Heart right ventricle (tissue), 16 donors: ENCODE measurements at regions not wholly inside any gene's neighbourhood (a gene's known extent, or its start where the extent isn't known, plus 50 kb on each side); places are given as distances from the start of the nearest gene placed in this dataset.
"Not testable (repeated sequence)": the region's sequence is repeated elsewhere in the genome, so short reads cannot be mapped to it uniquely, and the experiment has no call there.

Experiments
- ATAC-seq, 8 donors: fragments of 200-7000 bp; cut with Tn5 transposase; one replicate each; pipeline ENCODE4 v1.9.1; 2020; ENCODE audit warnings: mild to moderate bottlenecking in 8 of 8, moderate library complexity in 8 of 8, moderate number of reproducible peaks in 1 of 8
- DNase-seq, 2 donors: peaks; one replicate each; pipeline ENCODE4 v3.0.0-alpha.2; 2020
- H3K27ac ChIP-seq, 10 donors: fragments of 200-600 bp; sonication (generic) in 2 of 10; one replicate each; pipeline versions ENCODE4 v1.5.0 to v1.8.0; 2020 to 2022; ENCODE audit warnings: mild to moderate bottlenecking in 3 of 10
- H3K27me3 ChIP-seq, 7 donors: fragments of 200-600 bp; one replicate each; pipeline ENCODE4 v1.8.0; 2021 to 2022; ENCODE audit warnings: mild to moderate bottlenecking in 2 of 7
- H3K36me3 ChIP-seq, 9 donors: fragments of 200-600 bp; sonication (generic) in 1 of 9; one replicate each; pipeline versions ENCODE4 v1.5.0 to v1.8.0; 2020 to 2022; ENCODE audit warnings: mild to moderate bottlenecking in 2 of 9
- H3K4me1 ChIP-seq, 9 donors: fragments of 200-600 bp; sonication (generic) in 1 of 9; one replicate each; pipeline versions ENCODE4 v1.5.0 to v1.8.0; 2020 to 2022; ENCODE audit warnings: mild to moderate bottlenecking in 4 of 9
- H3K4me3 ChIP-seq, 10 donors: fragments of 200-600 bp; sonication (generic) in 2 of 10; one replicate each; pipeline versions ENCODE4 v1.5.0 to v1.8.0; 2020 to 2022; ENCODE audit warnings: mild to moderate bottlenecking in 7 of 10, moderate library complexity in 2 of 10
- H3K9me3 ChIP-seq, 11 donors: fragments of 200-600 bp in 10 of 11; sonication (generic) in 2 of 11; one replicate each; pipeline versions ENCODE4 v1.5.0 to v1.8.0; 2013 to 2022; ENCODE audit warnings: mild to moderate bottlenecking in 2 of 11, control low read depth in 1 of 11, moderate library complexity in 1 of 11
- WGBS, 2 donors: extraction: QIAGEN DNeasy Blood & Tissue Kit; methylation state at CpG; one replicate each; pipeline ENCODE4 v1.1.7; 2013; ENCODE audit warnings: inconsistent platforms in 1 of 2; 5-methylcytosine and 5-hydroxymethylcytosine counted together
- intact Hi-C, 10 donors: fragments of 100-400 bp; cut with DNase I; formaldehyde crosslinking; loops; one replicate each; pipeline versions ENCODE4 v1.11.1 to v1.14.2; 2022
- TF ChIP-seq, protein P1 (sequence below), 9 donors: fragments of 200-600 bp; sonication (generic) in 2 of 9; IDR thresholded peaks; one replicate each; pipeline versions ENCODE4 v1.5.0 to v1.8.0; 2021 to 2022; ENCODE audit warnings: antibody characterized with exemption in 9 of 9, mild to moderate bottlenecking in 5 of 9, moderate library complexity in 1 of 9
- donor health status: Arrhythmogenic right ventricular cardiomyopathy.
- donor health status: ischemic (EF 13 %, LVEDD 7.1; RV severe dilation, severe dysfunction).
- donor health status: healthy with polysubstance abuse.
- donor health status: DM: no; HTN: yes; CAD: no.
- donor health status: DM: no; HTN: no; CAD: no.
- donor health status: ischemic (EF 25% LVEDD 6.9; RV normal size, moderate dysfunction).
- donor health status: ischemic (EF 25% LVEDD 5.7; RV mildly dilated, moderate dysfunction).
- donor health status: healthy.
- donor health status: DM: yes; HTN: yes; CAD: no.
- donor health status: Ischemic cardiomyopathy.
- donor health status: ischemic (EF 35%, LVEDD 5.7; RV mildly dilated, moderate dysfunction).
- donor health status: nonischemic (EF 11% LVEDD 7.7; RV severe dilation, severe dysfunction).
- donor health status: DM: yes; HTN: yes; CAD: no.
- donor health status: PGD.
- donor health status: ischemic (EF 29% LVEDD 5.4; RV normal size, mild dysfunction).
- donor health status: nonischemic (EF 23%, LVEDD 6.1; RV moderate dilation, normal function).

DNA sequence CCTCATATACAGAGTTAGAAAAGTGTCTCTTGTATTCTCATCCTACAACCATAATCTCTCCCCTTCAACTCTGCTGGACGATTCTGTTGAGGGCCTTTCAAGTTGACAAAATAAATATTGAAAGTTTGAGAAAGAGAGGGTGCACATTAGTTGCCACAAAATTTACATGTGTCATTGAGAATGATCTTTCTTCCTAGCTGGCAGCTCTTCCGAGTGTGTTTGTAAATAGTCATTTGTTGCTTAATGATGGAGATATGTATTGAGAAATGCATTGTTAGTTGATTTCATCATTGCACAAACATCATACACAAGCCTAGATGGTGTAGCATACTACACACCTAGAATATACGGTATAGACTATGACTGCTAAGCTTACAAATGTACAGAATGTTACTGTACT, 632.8 kb upstream of the AMOT start:
- TF ChIP-seq, protein P1, sequence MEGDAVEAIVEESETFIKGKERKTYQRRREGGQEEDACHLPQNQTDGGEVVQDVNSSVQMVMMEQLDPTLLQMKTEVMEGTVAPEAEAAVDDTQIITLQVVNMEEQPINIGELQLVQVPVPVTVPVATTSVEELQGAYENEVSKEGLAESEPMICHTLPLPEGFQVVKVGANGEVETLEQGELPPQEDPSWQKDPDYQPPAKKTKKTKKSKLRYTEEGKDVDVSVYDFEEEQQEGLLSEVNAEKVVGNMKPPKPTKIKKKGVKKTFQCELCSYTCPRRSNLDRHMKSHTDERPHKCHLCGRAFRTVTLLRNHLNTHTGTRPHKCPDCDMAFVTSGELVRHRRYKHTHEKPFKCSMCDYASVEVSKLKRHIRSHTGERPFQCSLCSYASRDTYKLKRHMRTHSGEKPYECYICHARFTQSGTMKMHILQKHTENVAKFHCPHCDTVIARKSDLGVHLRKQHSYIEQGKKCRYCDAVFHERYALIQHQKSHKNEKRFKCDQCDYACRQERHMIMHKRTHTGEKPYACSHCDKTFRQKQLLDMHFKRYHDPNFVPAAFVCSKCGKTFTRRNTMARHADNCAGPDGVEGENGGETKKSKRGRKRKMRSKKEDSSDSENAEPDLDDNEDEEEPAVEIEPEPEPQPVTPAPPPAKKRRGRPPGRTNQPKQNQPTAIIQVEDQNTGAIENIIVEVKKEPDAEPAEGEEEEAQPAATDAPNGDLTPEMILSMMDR (IDR thresholded peaks at IDR 0.05) = no peak
- DNase-seq (no peak), ATAC-seq (no peak)
- 73 to 85% methylated on average over 3 of the region's 3 CpGs for WGBS, 2 donors
- Histone ChIP-seq H3K27me3 (peaks cover 0 to 17% (median 0%) of the 10 kb centered on the region in 7 donors), H3K4me3 (no peak overlapping the region), H3K9me3 (peaks cover 0 to 7% (median 0%) of the 10 kb centered on the region in 11 donors), H3K4me1 (no peaks in the 10 kb centered on the region), H3K27ac (no peak overlapping the region), H3K36me3 (no peaks in the 10 kb centered on the region)
- intact Hi-C loops = no loop called here

DNA sequence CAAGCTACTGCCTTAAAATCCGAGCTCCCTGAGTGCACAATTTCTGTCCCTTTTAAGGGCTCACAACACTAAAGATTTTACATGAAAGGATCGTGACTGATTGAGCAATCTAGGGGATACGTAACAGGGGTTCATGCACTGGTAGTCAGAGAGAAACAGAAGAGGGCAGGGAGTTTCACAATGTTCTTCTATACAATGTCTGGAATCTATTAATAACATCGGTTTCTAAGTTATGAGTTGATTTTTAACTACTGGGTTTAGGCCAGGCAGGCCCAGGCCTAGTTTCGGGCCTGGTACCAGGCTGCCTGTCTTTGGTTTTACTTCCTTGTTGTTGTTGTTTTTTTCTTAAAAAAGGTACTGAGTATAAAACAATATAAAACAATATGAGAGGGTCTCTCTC, 632.4 kb upstream of the AMOT start:
- peaks cover 0 to 14% (median 0%) of the 10 kb centered on the region in 7 donors for H3K27me3 ChIP-seq
- DNase-seq, ATAC-seq, H3K36me3 ChIP-seq, H3K9me3 ChIP-seq, intact Hi-C loops, H3K4me1 ChIP-seq, H3K4me3 ChIP-seq, H3K27ac ChIP-seq: not testable (repeated sequence)
- WGBS, 2 donors = 73 to 74% methylated on average over 5 of the region's 5 CpGs

DNA sequence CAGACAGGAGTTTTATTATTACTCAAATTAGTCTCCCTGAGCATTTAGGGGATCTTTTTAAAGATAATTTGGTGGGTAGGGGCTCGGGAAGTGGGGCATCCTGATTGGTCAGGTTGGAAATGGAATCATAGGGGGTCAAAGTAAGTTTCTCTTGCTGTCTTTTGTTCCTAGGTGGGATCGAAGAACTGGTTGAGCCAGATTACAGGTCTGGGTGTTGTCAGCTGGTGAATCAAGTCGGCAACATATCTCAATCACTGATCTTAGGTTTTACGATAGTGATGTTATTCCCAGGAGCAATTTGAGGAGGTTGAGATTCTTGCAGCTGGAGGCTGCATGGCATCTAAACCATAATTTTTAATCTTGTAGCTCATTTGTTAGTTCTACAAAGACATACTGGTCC, 629.5 kb upstream of the AMOT start:
- DNase-seq (no peak), ATAC-seq (no peak)
- Histone ChIP-seq H3K27me3 (peaks cover 0 to 19% (median 0%) of the 10 kb centered on the region in 7 donors), H3K4me3 (no peak overlapping the region), H3K36me3 (no peaks in the 10 kb centered on the region), H3K9me3 (no peaks in the 10 kb centered on the region), H3K27ac (no peak overlapping the region), H3K4me1 (no peaks in the 10 kb centered on the region)
- 60 to 65% methylated on average over 4 of the region's 4 CpGs for whole genome bisulfite sequencing, 2 donors
- TF ChIP-seq, protein P1 (IDR thresholded peaks at IDR 0.05) = no peak
- intact Hi-C loops = no loop called here

DNA sequence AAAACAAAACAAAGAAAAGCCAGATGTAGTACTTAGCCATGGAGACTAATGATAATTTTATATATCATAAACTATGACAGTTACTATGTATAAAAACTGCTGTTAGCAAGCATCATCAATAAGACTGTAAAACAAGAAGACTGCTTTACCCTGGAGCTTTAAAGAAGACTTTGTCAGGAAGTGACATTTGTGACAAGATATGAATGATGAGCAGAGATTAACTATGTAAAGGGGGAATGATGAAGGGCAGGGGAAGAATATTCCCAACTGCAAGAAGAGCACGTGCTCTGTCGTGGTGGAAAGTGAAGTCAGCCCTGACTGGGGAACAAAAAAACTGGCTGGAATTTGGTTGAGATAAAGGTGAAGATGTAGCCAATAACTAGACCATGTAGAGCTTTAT, 617.1 kb upstream of the AMOT start:
- ATAC-seq (no peak), DNase-seq (no peak)
- intact Hi-C loops = no loop called here
- Histone ChIP-seq H3K4me3 (no peak overlapping the region), H3K27me3 (no peaks in the 10 kb centered on the region), H3K4me1 (no peaks in the 10 kb centered on the region), H3K9me3 (peaks cover 0 to 12% (median 0%) of the 10 kb centered on the region in 11 donors), H3K36me3 (no peaks in the 10 kb centered on the region), H3K27ac (no peak overlapping the region)
- 33 to 49% methylated on average over 2 of the region's 2 CpGs for WGBS, 2 donors
- TF ChIP-seq, protein P1 (IDR thresholded peaks at IDR 0.05) = no peak

DNA sequence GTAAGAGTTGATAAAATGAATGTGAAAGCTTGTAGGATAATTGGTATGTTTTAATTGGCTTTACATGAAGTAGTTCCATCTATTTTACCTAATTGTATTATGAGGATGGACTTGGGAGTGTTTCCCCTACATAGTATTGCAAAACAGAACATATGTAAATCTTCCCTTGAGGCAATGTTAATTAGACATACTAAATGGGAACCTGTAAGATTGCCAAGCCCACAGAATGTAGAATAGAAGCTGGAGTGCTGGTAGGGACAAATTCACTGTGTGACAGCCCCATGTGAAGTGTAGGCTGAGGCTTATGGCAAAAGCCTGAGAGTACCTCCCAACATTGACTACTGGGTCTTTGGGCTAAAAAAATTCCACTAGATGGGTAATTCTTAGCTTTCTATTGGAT, 615.0 kb upstream of the AMOT start:
- no peak for ATAC-seq
- TF ChIP-seq, protein P1 (IDR thresholded peaks at IDR 0.05) = no peak

More for the DNA sequence above, 615.0 kb upstream of the AMOT start:
- H3K9me3 ChIP-seq = peaks cover 0 to 12% (median 0%) of the 10 kb centered on the region in 11 donors
- no peaks in the 10 kb centered on the region for H3K4me1 ChIP-seq
- no peaks in the 10 kb centered on the region for H3K36me3 ChIP-seq
- no peak overlapping the region for H3K4me3 ChIP-seq
- no peaks in the 10 kb centered on the region for H3K27me3 ChIP-seq
- no peak overlapping the region for H3K27ac ChIP-seq
- DNase-seq = no peak
- intact Hi-C loops = no loop called here
